ENCODE measurements at regions not wholly inside any gene's neighbourhood (a gene's known extent, or its start where the extent isn't known, plus 50 kb on each side); places are given as distances from the start of the nearest gene placed in this dataset.

- no peaks in the 10 kb centered on the region for H3K4me1 ChIP-seq (ENCODE audit: control insufficient read depth, extremely low read depth, insufficient read depth, low read length)
- FAIRE-seq (no peak), DNase-seq (ENCODE audit: low read depth, low spot score) (no peak)
- no peaks in the 10 kb centered on the region for H3K9me1 ChIP-seq (ENCODE audit: control insufficient read depth, extremely low read depth, insufficient read depth, low read length)
- H3K79me2 ChIP-seq (ENCODE audit: control insufficient read depth, insufficient read depth, low read length), result no peaks in the 10 kb centered on the region
- H3K27me3 ChIP-seq (ENCODE audit: control insufficient read depth, extremely low read depth, insufficient read depth, low read length), result no peaks in the 10 kb centered on the region
- dilution Hi-C loops (cut with MboI; ENCODE audit: extremely low pct_ligation_motif_present, low sequenced_read_pairs), result no loop called here
- no peaks in the 10 kb centered on the region for H3K36me3 ChIP-seq (ENCODE audit: control insufficient read depth in 2 of 2, extremely low read depth in 1 of 2, insufficient read depth in 2 of 2, low read length in 2 of 2)
- no peaks in the 10 kb centered on the region for H3K9me3 ChIP-seq (ENCODE audit: control insufficient read depth, low read depth, low read length)
- H2AFZ ChIP-seq (ENCODE audit: control insufficient read depth, low read length), result no peak overlapping the region
- H3K4me2 ChIP-seq (ENCODE audit: control insufficient read depth, extremely low read depth, insufficient read depth, low read depth, low read length), result no peak overlapping the region
- H3K27ac ChIP-seq (ENCODE audit: control insufficient read depth, insufficient read depth, low read length), result no peak overlapping the region
- no peak overlapping the region for H3K9ac ChIP-seq (ENCODE audit: control insufficient read depth, extremely low read depth, insufficient read depth, low read length)
- H3K4me3 ChIP-seq (ENCODE audit: control insufficient read depth in 2 of 3, extremely low read depth in 1 of 3, insufficient read depth in 2 of 3, low read depth in 1 of 3, low read length in 3 of 3), result no peak overlapping the region
- TF ChIP-seq CTCF (optimal IDR thresholded peaks at IDR 0.05 in 1 of 3, IDR thresholded peaks at IDR 0.05 in 1 of 3, conservative IDR thresholded peaks at IDR 0.05 in 1 of 3; ENCODE audit: extremely low read depth in 1 of 3, insufficient read depth in 2 of 3, low read length in 3 of 3) (no peak), EZH2 (IDR thresholded peaks at IDR 0.05; ENCODE audit: low read length) (no peak)
- H4K20me1 ChIP-seq (ENCODE audit: control insufficient read depth, extremely low read depth, insufficient read depth, low read length), result no peaks in the 10 kb centered on the region
These were observed 240.6 kb upstream of the NAALADL2 start for GRCh38 chr3:174618368-174619080.

DNA sequence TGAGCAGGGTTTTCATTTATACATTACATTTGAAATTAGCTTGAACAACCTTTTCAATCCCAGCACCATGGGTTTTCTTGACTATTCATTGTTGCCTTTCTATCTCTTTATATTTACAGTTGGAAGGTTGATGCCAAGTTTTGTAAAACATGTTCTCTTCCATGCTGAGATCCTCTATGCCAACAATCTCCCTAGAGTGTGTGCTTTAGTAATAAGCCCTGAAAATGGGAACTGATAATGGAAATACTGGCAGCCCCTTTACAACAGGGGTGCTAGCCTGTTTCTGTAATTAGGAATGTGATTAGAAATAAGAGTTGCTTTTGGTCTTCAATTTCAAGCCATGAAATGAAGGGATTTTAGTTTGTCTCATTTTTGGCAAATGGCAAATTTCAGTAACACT lies 239.9 kb upstream of the NAALADL2 start:
- no peak for TF ChIP-seq CTCF (optimal IDR thresholded peaks at IDR 0.05 in 1 of 3, IDR thresholded peaks at IDR 0.05 in 1 of 3, conservative IDR thresholded peaks at IDR 0.05 in 1 of 3; ENCODE audit: extremely low read depth in 1 of 3, insufficient read depth in 2 of 3, low read length in 3 of 3)
- TF ChIP-seq EZH2 (IDR thresholded peaks at IDR 0.05; ENCODE audit: low read length), result no peak
- H3K36me3 ChIP-seq (ENCODE audit: control insufficient read depth in 2 of 2, extremely low read depth in 1 of 2, insufficient read depth in 2 of 2, low read length in 2 of 2), result no peaks in the 10 kb centered on the region
- dilution Hi-C loops (cut with MboI; ENCODE audit: extremely low pct_ligation_motif_present, low sequenced_read_pairs), result no loop called here
- no peak overlapping the region for H3K27ac ChIP-seq (ENCODE audit: control insufficient read depth, insufficient read depth, low read length)
- no peak overlapping the region for H3K9ac ChIP-seq (ENCODE audit: control insufficient read depth, extremely low read depth, insufficient read depth, low read length)
- FAIRE-seq (no peak), DNase-seq (ENCODE audit: low read depth, low spot score) (no peak)
- no peaks in the 10 kb centered on the region for H3K27me3 ChIP-seq (ENCODE audit: control insufficient read depth, extremely low read depth, insufficient read depth, low read length)
- H4K20me1 ChIP-seq (ENCODE audit: control insufficient read depth, extremely low read depth, insufficient read depth, low read length), result no peaks in the 10 kb centered on the region
- H2AFZ ChIP-seq (ENCODE audit: control insufficient read depth, low read length), result no peak overlapping the region
- H3K4me3 ChIP-seq (ENCODE audit: control insufficient read depth in 2 of 3, extremely low read depth in 1 of 3, insufficient read depth in 2 of 3, low read depth in 1 of 3, low read length in 3 of 3), result no peak overlapping the region
- no peaks in the 10 kb centered on the region for H3K79me2 ChIP-seq (ENCODE audit: control insufficient read depth, insufficient read depth, low read length)
- no peaks in the 10 kb centered on the region for H3K9me1 ChIP-seq (ENCODE audit: control insufficient read depth, extremely low read depth, insufficient read depth, low read length)
- H3K4me2 ChIP-seq (ENCODE audit: control insufficient read depth, extremely low read depth, insufficient read depth, low read depth, low read length), result no peak overlapping the region
- no peaks in the 10 kb centered on the region for H3K9me3 ChIP-seq (ENCODE audit: control insufficient read depth, low read depth, low read length)
- no peaks in the 10 kb centered on the region for H3K4me1 ChIP-seq (ENCODE audit: control insufficient read depth, extremely low read depth, insufficient read depth, low read length)

Data from keratinocyte (primary cell).